Mesenchymal stem cell (in vitro differentiated cells and primary cell): ENCODE measurements at regions not wholly inside any gene's neighbourhood (a gene's known extent, or its start where the extent isn't known, plus 50 kb on each side); places are given as distances from the start of the nearest gene placed in this dataset.

ENCODE experiments used
- DNase-seq: peaks from one replicate; pipeline ENCODE4 v3.0.0-alpha.2; 2013
- H2AFZ ChIP-seq: one replicate; pipeline ENCODE4 v1.6.1; 2013; ENCODE audit warnings: low read depth, mild to moderate bottlenecking, control low read depth, inconsistent platforms, low read length, moderate library complexity
- H2AK5ac ChIP-seq: 2 replicates; pipeline ENCODE4 v1.6.1; 2013; ENCODE audit warnings: low read length, moderate library complexity, mild to moderate bottlenecking, inconsistent platforms; ENCODE audit not compliant: severe bottlenecking
- H2BK120ac ChIP-seq: one replicate; pipeline ENCODE4 v1.6.1; 2013; ENCODE audit warnings: low read depth, mild to moderate bottlenecking, inconsistent platforms, low read length, moderate library complexity
- H2BK12ac ChIP-seq, 2 experiments: one replicate each; pipeline ENCODE4 v1.6.1; 2013; ENCODE audit warnings: inconsistent platforms in 2 of 2, low read length in 2 of 2, mild to moderate bottlenecking in 2 of 2, moderate library complexity in 2 of 2, control low read depth in 1 of 2
- H2BK15ac ChIP-seq: one replicate; pipeline ENCODE4 v1.6.1; 2013; ENCODE audit warnings: mild to moderate bottlenecking, low read depth, inconsistent platforms; ENCODE audit not compliant: poor library complexity, severe bottlenecking
- H2BK5ac ChIP-seq: 2 replicates; pipeline ENCODE4 v1.6.1; 2013; ENCODE audit warnings: low read depth, mild to moderate bottlenecking, low read length, control low read depth, inconsistent platforms; ENCODE audit not compliant: poor library complexity, severe bottlenecking
- H3K14ac ChIP-seq, 2 experiments: one replicate each; pipeline ENCODE4 v1.6.1; 2013; ENCODE audit warnings: inconsistent platforms in 2 of 2, low read length in 2 of 2, control low read depth in 1 of 2, mild to moderate bottlenecking in 1 of 2, moderate library complexity in 1 of 2
- H3K18ac ChIP-seq, 2 experiments: one replicate each; pipeline ENCODE4 v1.6.1; 2013; ENCODE audit warnings: inconsistent platforms in 2 of 2, low read length in 2 of 2, control low read depth in 1 of 2, low read depth in 1 of 2, mild to moderate bottlenecking in 1 of 2
- H3K23ac ChIP-seq, 2 experiments: one replicate each; pipeline ENCODE4 v1.6.1; 2013; ENCODE audit warnings: inconsistent platforms in 2 of 2, low read length in 2 of 2, mild to moderate bottlenecking in 2 of 2, moderate library complexity in 2 of 2, control low read depth in 1 of 2
- H3K27ac ChIP-seq: 2 replicates; pipeline ENCODE4 v1.5.1; 2013; ENCODE audit warnings: mild to moderate bottlenecking, moderate library complexity, low read length, control low read depth, inconsistent platforms; ENCODE audit not compliant: poor library complexity, severe bottlenecking
- H3K27me3 ChIP-seq, 2 experiments: 2 replicates each; pipeline versions ENCODE4 v1.6.1 to v1.7.0; 2013; ENCODE audit warnings: low read length in 2 of 2, mild to moderate bottlenecking in 2 of 2, moderate library complexity in 2 of 2, control low read depth in 1 of 2, inconsistent platforms in 1 of 2; ENCODE audit not compliant: control insufficient read depth in 1 of 2, insufficient read depth in 1 of 2
- H3K36me3 ChIP-seq, 2 experiments: 2 replicates each; pipeline versions ENCODE4 v1.6.1 to v1.7.0; 2013; ENCODE audit warnings: low read length in 2 of 2, control low read depth in 1 of 2, inconsistent platforms in 1 of 2, low read depth in 1 of 2, mild to moderate bottlenecking in 1 of 2; ENCODE audit not compliant: insufficient read depth in 2 of 2, control insufficient read depth in 1 of 2
- H3K4ac ChIP-seq, 2 experiments: one replicate each; pipeline ENCODE4 v1.6.1; 2013; ENCODE audit warnings: inconsistent platforms in 2 of 2, low read length in 2 of 2, mild to moderate bottlenecking in 2 of 2, moderate library complexity in 2 of 2, control low read depth in 1 of 2, low read depth in 1 of 2
- H3K4me1 ChIP-seq: 2 replicates; pipeline ENCODE4 v1.6.1; 2013; ENCODE audit warnings: low read depth, low read length, control low read depth; ENCODE audit not compliant: control insufficient read depth, insufficient read depth
- H3K4me2 ChIP-seq: 2 replicates; pipeline ENCODE4 v1.6.1; 2013; ENCODE audit warnings: low read length, mild to moderate bottlenecking, inconsistent platforms; ENCODE audit not compliant: poor library complexity, severe bottlenecking
- H3K4me3 ChIP-seq, 2 experiments: 2 replicates each; pipeline versions ENCODE4 v1.5.1 to v1.7.0; 2013; ENCODE audit warnings: low read length in 2 of 2, mild to moderate bottlenecking in 2 of 2, control low read depth in 1 of 2, low read depth in 1 of 2; ENCODE audit not compliant: insufficient read depth in 1 of 2
- H3K79me1 ChIP-seq: replicated peaks from 2 replicates; pipeline ENCODE4 v1.6.1; 2013; ENCODE audit warnings: mild to moderate bottlenecking, control low read depth, low read length, inconsistent platforms; ENCODE audit not compliant: poor library complexity, severe bottlenecking
- H3K9ac ChIP-seq: 2 replicates; pipeline ENCODE4 v1.7.0; 2013; ENCODE audit warnings: mild to moderate bottlenecking, low read length, moderate library complexity
- H3K9me3 ChIP-seq: 2 replicates; pipeline ENCODE4 v1.7.0; 2013; ENCODE audit warnings: mild to moderate bottlenecking, low read length; ENCODE audit not compliant: control insufficient read depth
- H4K8ac ChIP-seq: one replicate; pipeline ENCODE4 v1.6.1; 2013; ENCODE audit warnings: inconsistent platforms, mild to moderate bottlenecking, low read length, moderate library complexity
- H4K91ac ChIP-seq: one replicate; pipeline ENCODE4 v1.6.1; 2013; ENCODE audit warnings: mild to moderate bottlenecking, low read length, inconsistent platforms
- WGBS: methylation state at CpG from one replicate; pipeline ENCODE4 v1.1.7; 2013; ENCODE audit warnings: mixed read lengths; 5-methylcytosine and 5-hydroxymethylcytosine counted together

DNA sequence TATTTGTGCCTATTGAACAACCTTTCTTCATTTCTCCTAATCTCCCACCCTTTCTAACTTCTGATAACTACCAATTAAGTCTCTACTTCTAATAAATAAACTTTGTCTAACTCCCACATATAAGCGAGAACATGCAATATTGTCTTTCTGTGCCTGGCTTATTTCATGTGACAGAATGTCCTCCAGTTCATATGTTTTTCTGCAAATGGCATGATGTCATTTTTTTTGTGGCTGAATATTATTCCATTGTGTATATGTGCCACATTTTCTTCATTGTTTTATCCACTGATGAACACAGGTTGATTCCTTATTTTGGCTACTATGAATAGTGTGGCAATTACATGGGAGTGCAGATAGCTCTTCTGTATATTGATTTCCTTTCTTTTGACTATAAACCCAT lies 1041.5 kb upstream of the MANEA start:
- Histone ChIP-seq H3K4me2 (no peak overlapping the region), H3K18ac (no peak overlapping the region), H2BK15ac (no peak overlapping the region), H3K27me3 (no peaks in the 10 kb centered on the region), H3K4ac (no peak overlapping the region), H3K4me1 (no peaks in the 10 kb centered on the region), H3K27ac (no peak overlapping the region), H3K79me1 (no peaks in the 10 kb centered on the region), H2BK120ac (no peak overlapping the region), H2AK5ac (no peak overlapping the region), H4K8ac (no peak overlapping the region), H2BK12ac (no peak overlapping the region), H3K4me3 (no peak overlapping the region), H3K14ac (no peak overlapping the region), H3K23ac (no peak overlapping the region), H4K91ac (no peak overlapping the region), H3K9me3 (no peaks in the 10 kb centered on the region), H3K9ac (no peak overlapping the region), H2AFZ (no peak overlapping the region), H3K36me3 (no peaks in the 10 kb centered on the region), H2BK5ac (no peak overlapping the region)
- 100% methylated on average over 1 of the region's 1 CpG for WGBS
- DNase-seq, result no peak

DNA sequence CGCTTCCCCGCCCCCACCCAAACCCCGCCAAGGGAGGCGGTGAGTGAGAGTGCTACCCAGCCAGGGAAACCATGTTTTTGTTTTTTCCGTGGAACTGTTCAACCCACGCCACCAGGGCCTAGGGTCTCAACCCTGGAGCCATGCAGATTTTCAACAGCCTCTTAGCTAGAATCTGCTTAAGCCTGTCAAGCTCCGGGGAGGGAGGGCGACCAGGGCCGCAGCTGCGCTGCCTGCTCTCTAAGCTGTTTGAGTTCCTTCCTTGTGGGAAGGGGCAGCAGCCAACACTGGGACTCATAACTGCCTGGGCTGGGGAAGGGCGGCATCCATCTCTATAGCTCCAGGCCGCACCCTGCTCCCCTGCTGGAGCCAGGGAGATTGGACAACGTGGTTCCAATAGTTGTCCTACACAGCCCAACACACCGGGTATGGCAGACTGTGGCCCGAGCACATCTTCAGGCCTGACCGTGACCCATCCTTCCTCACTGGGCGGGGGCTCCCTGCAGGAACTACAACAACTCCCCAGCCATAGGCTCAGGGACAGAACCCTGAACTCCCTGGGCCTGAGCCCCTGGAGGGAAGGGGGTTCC lies 1065.7 kb upstream of the MANEA start:
- Histone ChIP-seq H3K4ac (no peak overlapping the region), H3K4me1 (no peaks in the 10 kb centered on the region), H4K91ac (no peak overlapping the region), H2BK15ac (no peak overlapping the region), H3K23ac (no peak overlapping the region), H3K79me1 (no peaks in the 10 kb centered on the region), H3K14ac (peak overlapping the region in 1 of 2 experiments; percentile 79), H3K27ac (no peak overlapping the region), H2AK5ac (no peak overlapping the region), H2AFZ (no peak overlapping the region), H3K4me3 (no peak overlapping the region), H3K27me3 (no peaks in the 10 kb centered on the region), H3K36me3 (no peaks in the 10 kb centered on the region), H3K4me2 (no peak overlapping the region), H4K8ac (no peak overlapping the region), H3K18ac (no peak overlapping the region), H3K9ac (no peak overlapping the region), H2BK120ac (no peak overlapping the region), H3K9me3 (peaks cover 2% of the 10 kb centered on the region), H2BK12ac (no peak overlapping the region), H2BK5ac (no peak overlapping the region)
- WGBS, result 97% methylated on average over 17 of the region's 17 CpGs
- DNase-seq, result no peak

DNA sequence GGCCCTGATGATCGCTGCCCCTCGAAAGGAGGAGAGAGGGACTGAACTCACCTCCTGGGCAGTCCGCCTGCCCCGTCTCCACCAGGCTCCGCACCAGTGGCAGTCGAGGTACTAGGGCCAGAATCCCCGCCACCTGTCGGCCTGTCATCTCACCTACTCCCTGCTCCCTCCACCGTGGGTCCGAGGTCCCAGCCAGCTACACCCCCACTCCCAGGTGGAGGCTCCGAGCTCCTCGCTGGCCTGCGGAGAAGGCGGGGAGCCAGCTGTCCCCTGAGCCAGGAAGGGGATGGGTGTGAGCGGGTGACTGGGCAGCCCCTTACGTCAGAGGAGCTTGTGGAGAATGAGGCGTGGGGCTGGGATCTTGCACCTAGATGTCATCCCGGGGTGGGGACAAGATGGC lies 1066.5 kb upstream of the MANEA start:
- no peak overlapping the region for H2BK15ac ChIP-seq
- no peak for DNase-seq
- H3K27ac ChIP-seq, result no peak overlapping the region
- H2AFZ ChIP-seq, result no peak overlapping the region
- H3K27me3 ChIP-seq, result no peaks in the 10 kb centered on the region
- H3K4me1 ChIP-seq, result no peaks in the 10 kb centered on the region
- peaks cover 2% of the 10 kb centered on the region for H3K9me3 ChIP-seq
- H2BK5ac ChIP-seq, result no peak overlapping the region
- H3K9ac ChIP-seq, result no peak overlapping the region
- no peak overlapping the region for H4K8ac ChIP-seq
- 93% methylated on average over 15 of the region's 18 CpGs for WGBS
- no peak overlapping the region for H2AK5ac ChIP-seq
- H3K4me2 ChIP-seq, result no peak overlapping the region
- no peaks in the 10 kb centered on the region for H3K36me3 ChIP-seq
- H2BK12ac ChIP-seq, result no peak overlapping the region
- no peak overlapping the region for H3K14ac ChIP-seq
- no peak overlapping the region for H4K91ac ChIP-seq
- H3K18ac ChIP-seq, result no peak overlapping the region
- no peak overlapping the region for H2BK120ac ChIP-seq
- no peaks in the 10 kb centered on the region for H3K79me1 ChIP-seq
- no peak overlapping the region for H3K4me3 ChIP-seq
- H3K23ac ChIP-seq, result no peak overlapping the region
- no peak overlapping the region for H3K4ac ChIP-seq

DNA sequence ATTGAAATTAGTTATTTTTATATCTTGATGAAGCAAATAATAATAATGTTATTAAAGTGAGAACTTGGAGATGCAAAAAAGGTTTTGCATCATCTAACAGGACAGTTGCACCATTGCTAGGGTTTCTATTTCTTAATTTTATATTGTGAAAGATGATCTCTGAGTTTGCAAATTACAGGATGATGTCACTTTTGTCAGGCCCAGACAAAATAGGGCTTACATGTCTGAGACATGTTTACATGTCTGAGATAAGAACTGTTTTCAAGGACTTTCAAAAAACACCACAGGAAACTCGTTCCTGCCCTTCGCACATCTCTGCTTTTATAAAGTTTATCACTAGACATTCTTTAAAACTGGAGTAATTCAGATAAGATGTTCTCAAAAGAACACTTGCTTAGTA lies 1075.8 kb upstream of the MANEA start:
- H3K27me3 ChIP-seq, result no peaks in the 10 kb centered on the region
- no peak overlapping the region for H3K4me3 ChIP-seq
- no peak overlapping the region for H2BK120ac ChIP-seq
- no peak overlapping the region for H3K4me2 ChIP-seq
- no peak overlapping the region for H2BK15ac ChIP-seq
- H2AK5ac ChIP-seq, result no peak overlapping the region
- no peak overlapping the region for H3K27ac ChIP-seq
- H3K14ac ChIP-seq, result no peak overlapping the region
- H2AFZ ChIP-seq, result no peak overlapping the region
- no peak overlapping the region for H3K4ac ChIP-seq
- no peak overlapping the region for H4K91ac ChIP-seq
- no peaks in the 10 kb centered on the region for H3K36me3 ChIP-seq
- H3K9me3 ChIP-seq, result no peaks in the 10 kb centered on the region
- no peaks in the 10 kb centered on the region for H3K79me1 ChIP-seq
- no peak overlapping the region for H3K23ac ChIP-seq
- 67% methylated on average over 1 of the region's 2 CpGs for WGBS
- H3K9ac ChIP-seq, result no peak overlapping the region
- peak; percentile 84 for DNase-seq
- H3K4me1 ChIP-seq, result no peaks in the 10 kb centered on the region
- H2BK12ac ChIP-seq, result no peak overlapping the region
- no peak overlapping the region for H3K18ac ChIP-seq
- H2BK5ac ChIP-seq, result no peak overlapping the region
- no peak overlapping the region for H4K8ac ChIP-seq
